IgD-negative memory B cell (primary cell): ENCODE measurements at regions not wholly inside any gene's neighbourhood (a gene's known extent, or its start where the extent isn't known, plus 50 kb on each side); places are given as distances from the start of the nearest gene placed in this dataset.

ENCODE experiments used
- H3K27ac Mint-ChIP-seq, 3 donors: one replicate each; pipeline ENCODE4 v1.8.0; 2020 to 2022; ENCODE audit warnings: mild to moderate bottlenecking in 3 of 3, mixed read lengths in 3 of 3, moderate library complexity in 1 of 3
- H3K27me3 Mint-ChIP-seq: one replicate; pipeline ENCODE4 v1.8.0; 2021; ENCODE audit warnings: mixed read lengths
- H3K36me3 Mint-ChIP-seq: one replicate; pipeline ENCODE4 v1.8.0; 2020; ENCODE audit warnings: mild to moderate bottlenecking, mixed read lengths
- H3K4me1 Mint-ChIP-seq, 3 donors: one replicate each; pipeline ENCODE4 v1.8.0; 2020 to 2022; ENCODE audit warnings: mixed read lengths in 3 of 3, mild to moderate bottlenecking in 1 of 3
- H3K4me3 Mint-ChIP-seq, 4 donors: one replicate each; pipeline ENCODE4 v1.8.0; 2020 to 2022; ENCODE audit warnings: mild to moderate bottlenecking in 4 of 4, mixed read lengths in 4 of 4, moderate library complexity in 3 of 4
- H3K9me3 Mint-ChIP-seq, 3 donors: one replicate each; pipeline ENCODE4 v1.8.0; 2020 to 2021; ENCODE audit warnings: mixed read lengths in 3 of 3, mild to moderate bottlenecking in 1 of 3

DNA sequence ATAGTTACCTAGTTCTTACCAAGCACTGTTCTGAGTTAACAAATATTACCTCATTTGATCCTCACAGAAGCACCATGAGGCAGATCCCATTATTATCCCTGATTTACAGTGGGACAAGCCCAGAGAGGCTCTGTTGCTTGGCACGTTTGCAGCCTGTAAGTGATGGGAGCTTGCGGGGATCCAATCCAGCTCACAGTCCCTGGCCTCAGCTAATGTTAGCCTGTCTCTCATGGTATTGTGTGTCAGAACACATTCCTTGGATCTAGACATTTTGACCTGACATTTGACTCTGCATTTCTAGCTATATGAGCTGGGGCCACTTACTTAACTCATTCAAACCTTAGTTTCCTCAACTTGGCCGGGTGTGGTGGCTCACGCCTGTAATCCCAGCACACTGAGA is 246.9 kb upstream of the LRTM1 start:
- no peak overlapping the region for H3K27ac Mint-ChIP-seq
- no peak overlapping the region for H3K4me3 Mint-ChIP-seq
- H3K36me3 Mint-ChIP-seq: no peaks in the 10 kb centered on the region
- peaks cover 2% of the 10 kb centered on the region for H3K27me3 Mint-ChIP-seq
- H3K9me3 Mint-ChIP-seq: peaks cover 2 to 3% (median 2%) of the 10 kb centered on the region in 3 donors
- no peaks in the 10 kb centered on the region for H3K4me1 Mint-ChIP-seq

DNA sequence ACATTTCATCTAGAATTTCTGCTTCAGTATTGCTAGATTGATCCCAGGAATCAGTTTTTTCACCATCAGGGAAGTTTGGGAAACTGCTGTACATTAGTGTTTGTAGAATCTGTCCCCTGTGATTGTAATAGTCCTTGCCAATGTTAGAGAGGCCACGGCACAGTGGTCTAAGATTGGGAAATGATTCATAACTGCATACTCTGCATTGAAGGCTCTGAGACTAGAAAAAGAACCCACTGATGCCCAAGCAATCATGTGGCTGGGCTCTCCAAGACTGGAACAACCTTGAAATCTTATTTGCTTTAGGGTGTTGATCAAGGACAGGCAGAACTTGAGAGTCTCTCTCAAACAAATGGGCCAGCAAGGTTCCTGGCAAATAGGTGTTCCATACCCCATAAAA is 245.6 kb upstream of the LRTM1 start:
- H3K27ac Mint-ChIP-seq: no peak overlapping the region
- H3K27me3 Mint-ChIP-seq: peaks cover under 1% of the 10 kb centered on the region
- no peaks in the 10 kb centered on the region for H3K36me3 Mint-ChIP-seq
- H3K4me3 Mint-ChIP-seq: no peak overlapping the region
- H3K4me1 Mint-ChIP-seq: no peaks in the 10 kb centered on the region
- H3K9me3 Mint-ChIP-seq: peaks cover 2 to 4% (median 3%) of the 10 kb centered on the region in 3 donors

DNA sequence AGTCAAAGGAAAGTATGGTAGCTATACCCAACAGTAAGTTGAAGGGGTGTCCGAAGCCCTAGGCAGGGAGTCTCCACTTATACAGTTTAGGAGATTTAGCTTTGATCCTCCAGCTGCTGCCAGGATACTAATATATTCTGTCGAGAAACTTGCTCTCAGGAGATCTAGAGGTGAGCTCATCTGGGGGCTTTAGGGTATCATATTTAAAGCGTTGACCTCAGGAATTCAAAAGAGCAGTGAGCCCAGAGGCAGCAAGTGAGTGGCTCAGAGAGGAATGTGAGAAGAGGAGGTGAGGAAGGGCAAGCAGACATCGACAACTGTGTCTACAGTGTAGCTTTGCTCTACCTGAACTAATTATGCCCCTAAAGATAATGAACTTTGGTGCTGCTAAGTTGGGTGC is 245.1 kb upstream of the LRTM1 start:
- Mint-ChIP-seq H3K36me3 (no peaks in the 10 kb centered on the region), H3K27me3 (no peaks in the 10 kb centered on the region), H3K9me3 (peaks cover 2 to 9% (median 3%) of the 10 kb centered on the region in 3 donors), H3K27ac (no peak overlapping the region), H3K4me1 (no peaks in the 10 kb centered on the region), H3K4me3 (no peak overlapping the region)

DNA sequence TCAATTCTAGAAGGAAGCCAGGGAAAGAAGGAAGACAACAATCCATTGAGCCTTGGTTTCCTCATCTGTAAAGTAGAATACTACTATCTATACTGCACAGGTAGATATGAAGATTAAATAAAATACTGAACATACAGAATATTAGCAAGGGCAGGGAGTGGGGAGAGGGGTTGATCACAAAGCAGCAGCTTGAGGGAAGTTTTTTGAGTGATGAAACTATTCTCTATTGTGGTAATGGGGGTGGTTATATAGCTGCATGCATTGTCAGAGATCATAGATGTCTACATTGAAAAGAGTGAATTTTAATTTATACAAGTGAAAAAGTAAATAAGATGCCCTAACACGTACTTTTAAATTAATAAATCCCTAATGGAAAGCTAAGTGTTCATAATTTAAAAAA is 242.6 kb upstream of the LRTM1 start:
- Mint-ChIP-seq H3K36me3 (no peaks in the 10 kb centered on the region), H3K4me1 (no peaks in the 10 kb centered on the region), H3K27ac (no peak overlapping the region), H3K4me3 (no peak overlapping the region), H3K27me3 (no peaks in the 10 kb centered on the region), H3K9me3 (peaks cover 6 to 12% (median 10%) of the 10 kb centered on the region in 3 donors)

DNA sequence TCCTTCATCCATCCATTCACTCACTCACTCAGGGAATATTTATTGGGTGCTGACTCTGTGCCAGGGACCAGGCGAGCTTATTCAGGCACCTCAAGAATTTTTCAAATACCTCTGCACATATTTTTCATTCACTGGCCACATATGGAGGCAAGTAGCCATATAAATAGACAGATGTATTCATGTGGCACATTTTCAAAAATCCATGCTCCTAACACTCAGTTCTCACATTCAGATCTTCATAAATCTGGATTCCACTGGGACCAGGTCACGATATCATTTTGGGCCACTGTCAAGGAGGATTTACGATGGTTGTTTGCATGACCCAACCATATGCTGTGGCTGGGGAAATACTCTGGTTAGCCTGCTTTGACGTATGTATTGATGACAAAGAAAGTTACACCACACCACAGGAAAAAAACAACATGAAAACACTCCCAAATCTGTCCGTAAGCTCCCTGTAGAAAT is 241.8 kb upstream of the LRTM1 start:
- no peaks in the 10 kb centered on the region for H3K4me1 Mint-ChIP-seq
- H3K4me3 Mint-ChIP-seq: no peak overlapping the region
- H3K27ac Mint-ChIP-seq: no peak overlapping the region
- no peaks in the 10 kb centered on the region for H3K27me3 Mint-ChIP-seq
- H3K36me3 Mint-ChIP-seq: no peaks in the 10 kb centered on the region
- H3K9me3 Mint-ChIP-seq: peaks cover 6 to 12% (median 10%) of the 10 kb centered on the region in 3 donors

GRCh38 chr3:55169161-55169560 is 241.3 kb upstream of the LRTM1 start:
- Mint-ChIP-seq H3K27ac (no peak overlapping the region), H3K9me3 (peaks cover 6 to 12% (median 10%) of the 10 kb centered on the region in 3 donors), H3K36me3 (no peaks in the 10 kb centered on the region), H3K4me3 (no peak overlapping the region), H3K27me3 (no peaks in the 10 kb centered on the region), H3K4me1 (no peaks in the 10 kb centered on the region)

GRCh38 chr3:55167586-55168317 is 239.9 kb upstream of the LRTM1 start:
- peak overlapping the region in 1 of 4 donors; percentile 21 for H3K4me3 Mint-ChIP-seq
- H3K4me1 Mint-ChIP-seq: no peaks in the 10 kb centered on the region
- H3K27me3 Mint-ChIP-seq: no peaks in the 10 kb centered on the region
- peaks cover 7 to 15% (median 12%) of the 10 kb centered on the region in 3 donors for H3K9me3 Mint-ChIP-seq
- no peaks in the 10 kb centered on the region for H3K36me3 Mint-ChIP-seq
- peak overlapping the region in 1 of 3 donors; percentile 91 for H3K27ac Mint-ChIP-seq

DNA sequence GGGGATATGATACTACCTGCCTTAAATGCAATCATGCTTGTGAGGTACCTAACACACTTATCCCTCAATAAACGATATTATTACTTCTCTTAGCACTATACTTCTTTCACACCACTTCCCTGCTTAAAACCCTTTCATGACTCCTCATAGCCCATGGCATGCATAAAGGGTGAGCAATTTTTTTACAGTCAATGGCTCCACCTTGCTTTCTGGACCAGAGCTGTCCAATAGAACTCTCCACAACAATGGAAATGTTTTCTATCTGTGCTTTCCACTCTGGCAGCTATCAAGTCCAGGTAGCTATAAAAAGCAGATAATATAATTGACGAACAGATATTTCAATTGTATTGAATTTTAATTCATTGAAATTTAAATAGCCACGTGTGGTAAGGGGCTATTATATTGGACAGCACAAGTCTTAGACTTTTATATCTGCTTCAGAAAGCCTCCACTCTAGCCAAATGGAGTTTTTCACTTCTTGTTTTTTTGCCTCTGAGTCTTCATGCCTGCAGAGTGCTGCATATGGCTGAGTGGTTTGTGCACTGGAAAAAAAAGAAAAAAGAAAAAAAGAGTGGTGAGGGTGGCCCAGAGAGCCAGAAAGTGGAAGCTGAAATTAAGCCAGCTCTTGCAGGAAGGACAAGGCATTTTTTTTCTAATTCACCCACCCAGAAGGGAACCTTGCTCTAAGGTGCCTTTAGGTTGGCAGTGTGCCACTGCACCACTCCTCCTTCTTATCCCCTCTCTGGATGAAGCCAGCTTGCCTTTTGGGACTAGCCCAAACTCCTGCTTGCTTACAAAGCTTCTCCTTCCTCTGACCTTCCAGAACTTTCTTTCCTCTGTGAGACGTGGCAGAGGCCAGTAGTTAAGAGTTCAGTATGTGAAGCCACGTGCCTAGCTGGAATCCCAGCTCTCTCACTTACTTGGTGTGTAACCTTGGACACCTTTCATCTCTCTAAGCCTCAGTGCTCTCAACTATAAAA is 239.0 kb upstream of the LRTM1 start:
- Mint-ChIP-seq H3K27me3 (no peaks in the 10 kb centered on the region), H3K9me3 (peaks cover 7 to 15% (median 12%) of the 10 kb centered on the region in 3 donors), H3K36me3 (no peaks in the 10 kb centered on the region), H3K4me3 (peak overlapping the region in 1 of 4 donors; percentile 21), H3K4me1 (no peaks in the 10 kb centered on the region), H3K27ac (peak overlapping the region in 1 of 3 donors; percentile 91)

DNA sequence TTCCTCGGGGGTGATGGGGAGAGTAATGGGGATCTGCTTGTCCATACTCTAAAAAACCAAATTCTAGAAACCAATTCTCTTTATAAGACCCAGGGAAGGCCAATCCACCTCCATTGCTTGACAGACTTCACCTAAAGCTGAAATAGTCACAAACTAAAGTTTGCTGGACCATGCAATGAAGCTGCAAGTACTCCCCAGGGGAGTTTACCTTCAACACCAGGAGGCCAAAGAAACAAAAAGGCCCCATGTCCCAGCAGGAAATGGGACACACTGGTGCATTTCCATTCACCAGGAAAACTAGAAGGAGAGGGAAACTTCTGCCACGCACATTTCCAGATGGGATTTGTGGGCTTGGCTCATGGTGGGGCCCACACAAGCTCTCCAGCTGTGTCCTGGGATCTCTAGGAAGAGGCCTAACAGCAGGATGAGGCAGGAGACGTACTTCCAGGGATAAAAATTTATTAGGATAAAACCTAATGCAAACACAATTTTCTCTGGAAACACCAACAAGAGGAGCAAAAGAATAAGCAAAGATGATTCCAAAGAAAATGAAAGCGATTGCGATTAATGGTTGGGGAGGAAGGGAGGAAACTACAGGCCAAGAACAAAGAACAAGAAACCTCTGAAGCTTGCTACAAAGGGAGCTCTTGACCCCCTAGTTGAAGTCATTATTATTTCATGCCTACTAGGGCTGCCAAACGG is 238.0 kb upstream of the LRTM1 start:
- no peak overlapping the region for H3K27ac Mint-ChIP-seq
- H3K4me1 Mint-ChIP-seq: peaks cover 0 to 2% (median 0%) of the 10 kb centered on the region in 3 donors
- peaks cover 5 to 11% (median 10%) of the 10 kb centered on the region in 3 donors for H3K9me3 Mint-ChIP-seq
- H3K27me3 Mint-ChIP-seq: no peaks in the 10 kb centered on the region
- H3K4me3 Mint-ChIP-seq: no peak overlapping the region
- H3K36me3 Mint-ChIP-seq: no peaks in the 10 kb centered on the region

GRCh38 chr3:55165278-55165677 is 237.4 kb upstream of the LRTM1 start:
- no peaks in the 10 kb centered on the region for H3K36me3 Mint-ChIP-seq
- no peak overlapping the region for H3K27ac Mint-ChIP-seq
- no peaks in the 10 kb centered on the region for H3K27me3 Mint-ChIP-seq
- H3K4me3 Mint-ChIP-seq: no peak overlapping the region
- H3K4me1 Mint-ChIP-seq: peaks cover 0 to 3% (median 0%) of the 10 kb centered on the region in 3 donors
- H3K9me3 Mint-ChIP-seq: peaks cover 6 to 11% (median 10%) of the 10 kb centered on the region in 3 donors

DNA sequence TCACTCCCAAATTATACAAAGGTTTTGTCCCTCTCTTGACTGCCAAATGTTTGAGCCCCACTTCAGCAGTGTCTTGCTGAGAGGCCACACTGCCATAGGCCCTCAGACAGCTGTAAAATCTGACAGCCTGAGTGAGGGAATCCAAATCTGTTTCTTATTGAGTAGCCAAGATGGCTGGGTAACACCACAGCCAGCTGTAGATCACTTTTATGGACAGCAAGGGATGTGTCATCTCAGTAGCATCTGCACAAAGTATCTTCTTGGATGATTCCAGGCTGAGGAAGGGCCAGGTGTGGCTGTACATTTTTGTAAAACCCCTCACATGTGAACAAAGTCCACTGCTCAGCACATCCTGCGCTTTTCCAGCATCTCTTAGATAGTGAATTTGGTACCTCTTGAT is 237.0 kb upstream of the LRTM1 start:
- no peaks in the 10 kb centered on the region for H3K27me3 Mint-ChIP-seq

DNA sequence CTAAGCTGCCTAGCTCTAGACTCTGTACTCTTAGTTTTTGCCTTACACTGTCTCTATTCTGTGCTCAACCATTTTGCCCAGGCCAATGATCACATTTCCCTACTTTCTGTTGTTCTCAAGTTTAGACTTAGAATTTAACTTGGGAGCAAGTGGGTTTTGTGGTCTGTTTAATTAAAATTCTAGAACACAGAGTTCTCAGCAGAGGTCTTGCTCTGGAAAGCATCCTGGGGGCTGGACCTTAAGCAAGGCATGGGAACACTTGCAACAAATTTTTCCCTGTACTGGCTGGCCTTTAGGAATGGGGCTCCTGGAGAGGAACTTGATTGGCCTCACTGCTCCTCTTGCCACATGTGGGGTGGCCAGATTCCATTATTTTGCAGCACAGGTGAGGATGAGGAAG is 236.3 kb upstream of the LRTM1 start:
- Mint-ChIP-seq H3K9me3 (peaks cover 6 to 11% (median 10%) of the 10 kb centered on the region in 3 donors), H3K27me3 (no peaks in the 10 kb centered on the region), H3K27ac (no peak overlapping the region), H3K36me3 (no peaks in the 10 kb centered on the region), H3K4me1 (peaks cover 0 to 3% (median 0%) of the 10 kb centered on the region in 3 donors), H3K4me3 (no peak overlapping the region)

More for the DNA sequence above, 237.0 kb upstream of the LRTM1 start:
- Mint-ChIP-seq H3K36me3 (no peaks in the 10 kb centered on the region), H3K4me1 (peaks cover 0 to 3% (median 0%) of the 10 kb centered on the region in 3 donors), H3K27ac (no peak overlapping the region), H3K9me3 (peaks cover 6 to 11% (median 10%) of the 10 kb centered on the region in 3 donors), H3K4me3 (no peak overlapping the region)

DNA sequence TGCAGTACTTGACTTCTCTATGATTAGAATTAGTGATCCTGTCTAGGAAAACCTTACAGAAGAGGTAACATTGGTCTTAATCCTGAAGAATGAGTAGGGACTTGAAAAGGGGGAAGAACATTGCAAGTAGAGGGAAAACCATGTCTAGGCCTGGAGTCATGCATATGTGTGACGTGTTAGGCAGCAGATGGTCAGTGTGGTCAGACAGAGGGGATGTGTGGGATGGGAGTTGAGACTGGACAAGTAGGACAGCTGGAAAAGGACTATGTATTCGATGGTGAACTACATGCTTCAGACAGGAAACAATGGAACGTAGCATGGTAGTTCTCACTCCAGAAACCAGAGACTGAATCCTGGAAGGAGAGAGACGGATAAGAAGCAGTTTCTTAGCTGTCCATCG is 235.6 kb upstream of the LRTM1 start:
- Mint-ChIP-seq H3K4me1 (peaks cover 0 to 3% (median 0%) of the 10 kb centered on the region in 3 donors), H3K36me3 (no peaks in the 10 kb centered on the region), H3K9me3 (peaks cover 5 to 10% (median 10%) of the 10 kb centered on the region in 3 donors), H3K4me3 (peak overlapping the region in 1 of 4 donors; percentile 34), H3K27ac (no peak overlapping the region), H3K27me3 (no peaks in the 10 kb centered on the region)

DNA sequence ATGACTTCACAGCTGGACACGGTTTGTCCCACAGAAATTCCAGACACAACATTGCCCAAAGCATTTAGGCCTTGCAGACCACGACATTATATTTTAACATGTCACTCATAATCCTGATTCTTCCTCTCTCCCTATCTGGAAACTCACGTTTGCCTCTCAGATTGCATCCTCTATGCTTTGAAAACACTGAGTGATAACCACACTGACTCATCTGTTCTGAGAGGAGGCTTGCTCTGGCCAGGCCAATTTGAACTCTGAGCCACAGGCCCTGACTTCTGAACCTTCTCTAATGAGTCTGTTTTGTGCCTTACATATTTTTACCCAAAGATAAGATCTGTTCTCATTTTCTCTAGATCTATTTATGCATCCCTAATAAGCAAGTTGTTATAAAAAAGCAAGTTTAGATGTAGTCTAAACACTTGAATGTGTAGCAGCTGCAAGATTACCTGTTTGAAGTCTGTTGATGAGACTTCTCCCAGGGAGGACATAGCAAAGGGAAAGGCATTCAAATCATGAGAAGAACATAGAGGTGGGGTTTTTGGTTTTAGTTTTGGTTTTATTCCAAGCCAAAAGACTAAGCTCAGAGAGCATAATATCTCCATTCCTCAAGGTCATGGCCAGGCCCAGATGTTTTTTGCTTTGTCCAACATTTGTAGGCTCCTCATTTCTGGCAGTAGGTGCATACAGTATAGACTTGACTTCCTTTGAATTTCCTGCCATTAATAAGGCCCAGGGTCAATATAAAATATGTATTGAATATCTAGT is 234.4 kb upstream of the LRTM1 start:
- Mint-ChIP-seq H3K9me3 (peaks cover 3 to 7% (median 6%) of the 10 kb centered on the region in 3 donors), H3K36me3 (no peaks in the 10 kb centered on the region), H3K27ac (no peak overlapping the region), H3K4me3 (no peak overlapping the region), H3K4me1 (peaks cover 0 to 3% (median 0%) of the 10 kb centered on the region in 3 donors), H3K27me3 (no peaks in the 10 kb centered on the region)
